OCI-LY7 (cell line): ENCODE measurements at regions not wholly inside any gene's neighbourhood (a gene's known extent, or its start where the extent isn't known, plus 50 kb on each side); places are given as distances from the start of the nearest gene placed in this dataset.

ENCODE experiments used
- BruUV-seq: library from RNA; stranded (reverse); fragments of 400-500 nt; replicated peaks from 2 replicates; lab custom pipeline; 2021; lab: Mats Ljungman, UMichigan
- CTCF ChIA-PET: fragments of 300-600 bp; sonication (Branson Sonifier 250); formaldehyde crosslinking; loops from one replicate; lab custom pipeline; 2022; ENCODE audit warnings: antibody characterized with exemption; ENCODE audit not compliant: unreplicated experiment; lab: Charles Lee
- POLR2A ChIA-PET: fragments of 300-600 bp; sonication (Branson Sonifier 250); formaldehyde crosslinking; loops from one replicate; lab custom pipeline; 2022; ENCODE audit warnings: antibody characterized with exemption; lab: Charles Lee
- DNase-seq: peaks from one replicate; pipeline ENCODE4 v3.0.0-alpha.2; 2015; ENCODE audit warnings: low spot score
- H2AFZ ChIP-seq: fragments of 200-600 bp; sonication (generic), shearing (Covaris generic); 2 replicates; pipeline ENCODE4 v1.6.1; 2014; ENCODE audit warnings: mild to moderate bottlenecking, antibody characterized with exemption, low read length, moderate library complexity
- H3K27ac ChIP-seq: fragments of 200-600 bp; sonication (generic); 2 replicates; pipeline ENCODE4 v1.5.1; 2014; ENCODE audit warnings: mixed run types, low read depth, mild to moderate bottlenecking, moderate library complexity, low read length, inconsistent platforms; ENCODE audit not compliant: poor library complexity, severe bottlenecking
- H3K36me3 ChIP-seq: fragments of 200-600 bp; sonication (generic); 2 replicates; pipeline ENCODE4 v1.6.1; 2014; ENCODE audit warnings: mild to moderate bottlenecking, antibody characterized with exemption, low read length, moderate library complexity, mixed read lengths; ENCODE audit not compliant: insufficient read depth
- H3K4me1 ChIP-seq: fragments of 200-600 bp; sonication (generic); 2 replicates; pipeline ENCODE4 v1.5.1; 2014; ENCODE audit warnings: mild to moderate bottlenecking, low read length; ENCODE audit not compliant: insufficient read depth, poor library complexity, severe bottlenecking
- H3K4me2 ChIP-seq: fragments of 200-600 bp; sonication (generic); 2 replicates; pipeline ENCODE4 v1.6.1; 2014; ENCODE audit warnings: mild to moderate bottlenecking, low read length
- H3K4me3 ChIP-seq: fragments of 200-600 bp; sonication (generic); 2 replicates; pipeline ENCODE4 v1.5.1; 2014; ENCODE audit warnings: mild to moderate bottlenecking, low read depth, low read length; ENCODE audit not compliant: poor library complexity, severe bottlenecking
- H3K79me2 ChIP-seq: fragments of 200-600 bp; sonication (generic); 2 replicates; pipeline ENCODE4 v1.6.1; 2016; ENCODE audit warnings: low read depth, mild to moderate bottlenecking, low read length, moderate library complexity, mixed read lengths; ENCODE audit not compliant: insufficient read depth
- H3K9me2 ChIP-seq: fragments of 200-600 bp; sonication (generic); 2 replicates; pipeline ENCODE4 v1.6.1; 2016; ENCODE audit warnings: mild to moderate bottlenecking, low read length, mixed read lengths; ENCODE audit not compliant: insufficient read depth
- H3K9me3 ChIP-seq: fragments of 200-600 bp; sonication (generic); 2 replicates; pipeline ENCODE4 v1.6.1; 2014; ENCODE audit warnings: mild to moderate bottlenecking, mixed run types, low read length, mixed read lengths
- H4K20me1 ChIP-seq: fragments of 200-600 bp; sonication (generic); 2 replicates; pipeline ENCODE4 v1.6.1; 2014; ENCODE audit warnings: mild to moderate bottlenecking, antibody characterized with exemption, low read length, moderate library complexity, mixed read lengths; ENCODE audit not compliant: insufficient read depth
- CTCF ChIP-seq: fragments of 200-600 bp; sonication (generic); conservative IDR thresholded peaks from 2 replicates; pipeline ENCODE4 v1.5.1; 2014; ENCODE audit warnings: mild to moderate bottlenecking, antibody characterized with exemption, low read length, moderate library complexity, mixed read lengths
- EZH2phosphoT487 ChIP-seq: fragments of 200-600 bp; sonication (generic); IDR thresholded peaks from 2 replicates; pipeline ENCODE4 v1.6.1; 2018; ENCODE audit warnings: low read depth, borderline replicate concordance, mild to moderate bottlenecking, mixed run types, antibody characterized with exemption, low read length, moderate library complexity, mixed read lengths
- intact Hi-C: fragments of 100-400 bp; cut with micrococcal nuclease; formaldehyde crosslinking; loops from one replicate; pipeline ENCODE4 v1.10.0; 2022; ENCODE audit not compliant: unreplicated experiment

DNA sequence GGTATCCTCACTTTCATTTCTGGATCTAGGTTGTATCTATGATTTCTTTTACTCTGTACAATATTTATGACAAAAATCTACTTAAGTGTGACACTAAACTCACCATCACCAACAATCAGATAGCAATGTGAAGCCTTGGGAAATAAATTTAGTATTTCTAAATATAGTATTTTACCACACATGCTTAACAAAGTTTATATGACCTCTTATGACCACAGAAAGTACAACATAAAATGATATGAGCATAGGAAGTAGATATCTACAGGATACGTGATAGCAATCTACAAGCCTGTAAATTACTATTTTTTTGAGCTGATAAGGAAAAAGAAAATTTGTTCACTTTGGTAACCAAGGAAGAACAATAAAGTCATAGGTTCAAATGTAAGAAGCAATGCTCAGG, 910.4 kb upstream of the CITED2 start:
- H3K36me3 ChIP-seq, result no peaks in the 10 kb centered on the region
- POLR2A ChIA-PET, result interaction anchor here (0.6 to 1.1 kb wide), 3 partner anchors 10 to 1630 kb away, joined by 3 to 5 read pairs (median 3); no protein-coding TSS in a partner anchor

GRCh38 chr6:140283197-140283596, 908.7 kb upstream of the CITED2 start:
- no peak overlapping the region for H3K4me3 ChIP-seq
- H3K9me3 ChIP-seq, result no peaks in the 10 kb centered on the region
- no peaks in the 10 kb centered on the region for H3K9me2 ChIP-seq
- no peaks in the 10 kb centered on the region for H3K4me1 ChIP-seq
- no peak overlapping the region for H2AFZ ChIP-seq
- no peak overlapping the region for H3K4me2 ChIP-seq
- TF ChIP-seq CTCF, result no peak
- TF ChIP-seq EZH2phosphoT487, result no peak
- H3K36me3 ChIP-seq, result no peaks in the 10 kb centered on the region
- ChIA-PET CTCF (no interaction called here), POLR2A (no interaction called here)
- no peak for DNase-seq
- H3K27ac ChIP-seq, result no peak overlapping the region
- no peaks in the 10 kb centered on the region for H3K79me2 ChIP-seq
- intact Hi-C loops, result no loop called here
- no peaks in the 10 kb centered on the region for H4K20me1 ChIP-seq
- BruUV-seq, result no TSS peak

More for the DNA sequence above, 910.4 kb upstream of the CITED2 start:
- Histone ChIP-seq H3K9me3 (no peaks in the 10 kb centered on the region), H3K79me2 (no peaks in the 10 kb centered on the region), H3K4me3 (no peak overlapping the region), H3K27ac (no peak overlapping the region), H3K4me1 (no peaks in the 10 kb centered on the region), H4K20me1 (no peaks in the 10 kb centered on the region), H3K4me2 (no peak overlapping the region), H3K9me2 (no peaks in the 10 kb centered on the region), H2AFZ (no peak overlapping the region)
- intact Hi-C loops, result no loop called here
- BruUV-seq, result no TSS peak
- CTCF ChIA-PET, result no interaction called here
- no peak for DNase-seq
- TF ChIP-seq CTCF (no peak), EZH2phosphoT487 (no peak)

- H3K27ac ChIP-seq, result no peak overlapping the region
- H3K4me2 ChIP-seq, result no peak overlapping the region
- H3K4me3 ChIP-seq, result no peak overlapping the region
- TF ChIP-seq CTCF (no peak), EZH2phosphoT487 (no peak)
- H3K36me3 ChIP-seq, result no peaks in the 10 kb centered on the region
- H3K9me3 ChIP-seq, result no peaks in the 10 kb centered on the region
- no peaks in the 10 kb centered on the region for H4K20me1 ChIP-seq
- ChIA-PET CTCF (no interaction called here), POLR2A (interaction anchor here (0.7 kb wide), 1 partner anchor 326 kb away, joined by 5 read pairs; no protein-coding TSS in a partner anchor)
- no peaks in the 10 kb centered on the region for H3K79me2 ChIP-seq
- no TSS peak for BruUV-seq
- intact Hi-C loops, result no loop called here
- H3K4me1 ChIP-seq, result no peaks in the 10 kb centered on the region
- no peak for DNase-seq
- no peak overlapping the region for H2AFZ ChIP-seq
- H3K9me2 ChIP-seq, result no peaks in the 10 kb centered on the region
Observed at GRCh38 chr6:140281767-140282166, 907.3 kb upstream of the CITED2 start.
